SU-DHL-6 (cell line): ENCODE measurements at regions not wholly inside any gene's neighbourhood (a gene's known extent, or its start where the extent isn't known, plus 50 kb on each side); places are given as distances from the start of the nearest gene placed in this dataset.

ENCODE experiments used
- H2AFZ ChIP-seq: fragments of 200-600 bp; sonication (generic); 2 replicates; pipeline ENCODE4 v1.6.1; 2014; ENCODE audit warnings: low read depth, mild to moderate bottlenecking, moderate library complexity, mixed read lengths, antibody characterized with exemption, low read length; ENCODE audit not compliant: severe bottlenecking
- H3F3A ChIP-seq: fragments of 200-600 bp; shearing (Covaris generic); 2 replicates; pipeline ENCODE4 v1.6.0; 2016; ENCODE audit warnings: antibody characterized with exemption, mild to moderate bottlenecking; ENCODE audit not compliant: insufficient read depth
- H3K27ac ChIP-seq: fragments of 200-600 bp; sonication (generic); 2 replicates; pipeline ENCODE4 v1.5.1; 2016; ENCODE audit warnings: low read depth, mild to moderate bottlenecking, low read length, moderate library complexity, mixed read lengths
- H3K27me3 ChIP-seq: fragments of 200-600 bp; sonication (generic), shearing (Covaris generic); 2 replicates; pipeline ENCODE4 v1.6.0; 2014; ENCODE audit warnings: mild to moderate bottlenecking, low read length
- H3K36me3 ChIP-seq: fragments of 200-600 bp; sonication (generic); 2 replicates; pipeline ENCODE4 v1.6.1; 2014; ENCODE audit warnings: mild to moderate bottlenecking, low read length, mixed read lengths
- H3K4me2 ChIP-seq: fragments of 300-600, 200-600 bp; shearing (Covaris generic), sonication (generic); 2 replicates; pipeline ENCODE4 v1.6.0; 2014; ENCODE audit warnings: low read length, low read depth, mild to moderate bottlenecking; ENCODE audit not compliant: poor library complexity, severe bottlenecking
- H3K4me3 ChIP-seq: fragments of 200-600 bp; sonication (generic); 2 replicates; pipeline ENCODE4 v1.5.1; 2014; ENCODE audit warnings: antibody characterized with exemption, low read length, mild to moderate bottlenecking, mixed read lengths; ENCODE audit not compliant: insufficient read depth, poor library complexity, severe bottlenecking
- H3K79me2 ChIP-seq: fragments of 200-600 bp; sonication (generic); 2 replicates; pipeline ENCODE4 v1.6.1; 2014; ENCODE audit warnings: mild to moderate bottlenecking, low read length, moderate library complexity; ENCODE audit not compliant: insufficient read depth
- H3K9ac ChIP-seq: fragments of 200-600 bp; sonication (generic); 2 replicates; pipeline ENCODE4 v1.7.0; 2014; ENCODE audit warnings: mild to moderate bottlenecking, low read length
- H3K9me2 ChIP-seq: fragments of 200-600 bp; sonication (generic); replicated peaks from 2 replicates; pipeline ENCODE4 v1.6.1; 2014; ENCODE audit warnings: low read length; ENCODE audit not compliant: insufficient read depth
- H3K9me3 ChIP-seq: fragments of 200-600 bp; sonication (generic); 2 replicates; pipeline ENCODE4 v1.6.1; 2014; ENCODE audit warnings: low read length, mixed read lengths; ENCODE audit not compliant: insufficient read depth
- H4K20me1 ChIP-seq: fragments of 200-600 bp; sonication (generic); 2 replicates; pipeline ENCODE4 v1.6.1; 2014; ENCODE audit warnings: low read depth, mild to moderate bottlenecking, antibody characterized with exemption, low read length, moderate library complexity, mixed read lengths
- EZH2phosphoT487 ChIP-seq: fragments of 200-600 bp; sonication (generic), shearing (Covaris generic); conservative IDR thresholded peaks from 2 replicates; pipeline ENCODE4 v1.6.1; 2018; ENCODE audit warnings: mild to moderate bottlenecking, antibody characterized with exemption, low read length, moderate library complexity, mixed read lengths
- TF ChIP-seq, protein P1 (sequence below): fragments of 200-600 bp; sonication (generic); IDR thresholded peaks from one replicate; pipeline ENCODE4 v1.5.1; 2017; ENCODE audit warnings: antibody characterized with exemption, mild to moderate bottlenecking, low read length, moderate library complexity; ENCODE audit not compliant: insufficient read depth, poor library complexity, severe bottlenecking

DNA sequence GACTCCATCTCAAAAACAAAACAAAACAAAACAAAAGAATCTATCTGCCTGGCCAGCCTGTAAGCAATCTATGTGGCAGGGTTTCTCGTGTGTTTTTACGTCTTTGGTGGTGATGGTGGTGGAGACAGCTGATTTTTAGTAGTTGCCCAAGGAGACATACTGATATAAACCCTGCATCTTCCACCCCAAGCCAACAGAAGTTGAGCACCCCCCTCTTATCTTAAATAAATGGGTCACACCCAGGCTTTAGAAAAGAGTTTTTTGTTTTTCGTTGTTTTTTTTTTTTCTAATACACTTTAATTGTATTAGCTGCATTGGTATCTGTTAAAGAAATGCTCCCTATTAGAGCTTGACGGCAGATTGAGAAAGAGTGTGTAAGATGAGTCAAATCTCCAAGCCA, 134.7 kb downstream of the GLUL start:
- H3K9ac ChIP-seq: no peak overlapping the region
- TF ChIP-seq EZH2phosphoT487: no peak
- TF ChIP-seq, protein P1, sequence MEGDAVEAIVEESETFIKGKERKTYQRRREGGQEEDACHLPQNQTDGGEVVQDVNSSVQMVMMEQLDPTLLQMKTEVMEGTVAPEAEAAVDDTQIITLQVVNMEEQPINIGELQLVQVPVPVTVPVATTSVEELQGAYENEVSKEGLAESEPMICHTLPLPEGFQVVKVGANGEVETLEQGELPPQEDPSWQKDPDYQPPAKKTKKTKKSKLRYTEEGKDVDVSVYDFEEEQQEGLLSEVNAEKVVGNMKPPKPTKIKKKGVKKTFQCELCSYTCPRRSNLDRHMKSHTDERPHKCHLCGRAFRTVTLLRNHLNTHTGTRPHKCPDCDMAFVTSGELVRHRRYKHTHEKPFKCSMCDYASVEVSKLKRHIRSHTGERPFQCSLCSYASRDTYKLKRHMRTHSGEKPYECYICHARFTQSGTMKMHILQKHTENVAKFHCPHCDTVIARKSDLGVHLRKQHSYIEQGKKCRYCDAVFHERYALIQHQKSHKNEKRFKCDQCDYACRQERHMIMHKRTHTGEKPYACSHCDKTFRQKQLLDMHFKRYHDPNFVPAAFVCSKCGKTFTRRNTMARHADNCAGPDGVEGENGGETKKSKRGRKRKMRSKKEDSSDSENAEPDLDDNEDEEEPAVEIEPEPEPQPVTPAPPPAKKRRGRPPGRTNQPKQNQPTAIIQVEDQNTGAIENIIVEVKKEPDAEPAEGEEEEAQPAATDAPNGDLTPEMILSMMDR: no peak
- no peaks in the 10 kb centered on the region for H3F3A ChIP-seq
- no peaks in the 10 kb centered on the region for H3K36me3 ChIP-seq
- no peak overlapping the region for H3K4me2 ChIP-seq
- no peaks in the 10 kb centered on the region for H3K9me3 ChIP-seq
- no peaks in the 10 kb centered on the region for H3K27me3 ChIP-seq
- no peak overlapping the region for H3K27ac ChIP-seq
- no peaks in the 10 kb centered on the region for H3K79me2 ChIP-seq
- H3K9me2 ChIP-seq: no peaks in the 10 kb centered on the region
- no peak overlapping the region for H3K4me3 ChIP-seq
- no peak overlapping the region for H2AFZ ChIP-seq
- H4K20me1 ChIP-seq: no peaks in the 10 kb centered on the region

GRCh38 chr1:182255494-182255893, 136.1 kb downstream of the GLUL start:
- Histone ChIP-seq H3K4me3 (no peak overlapping the region), H3K9me3 (no peaks in the 10 kb centered on the region), H3K9ac (no peak overlapping the region), H3K27ac (no peak overlapping the region), H3K4me2 (no peak overlapping the region), H4K20me1 (no peaks in the 10 kb centered on the region), H3K36me3 (no peaks in the 10 kb centered on the region), H3K9me2 (no peaks in the 10 kb centered on the region), H3K79me2 (no peaks in the 10 kb centered on the region), H3K27me3 (no peaks in the 10 kb centered on the region), H2AFZ (no peak overlapping the region), H3F3A (no peaks in the 10 kb centered on the region)
- no peak for TF ChIP-seq EZH2phosphoT487
- TF ChIP-seq, protein P1: no peak

- H3K4me3 ChIP-seq: no peak overlapping the region
- no peaks in the 10 kb centered on the region for H3F3A ChIP-seq
- H3K9ac ChIP-seq: no peak overlapping the region
- H3K9me2 ChIP-seq: no peaks in the 10 kb centered on the region
- no peaks in the 10 kb centered on the region for H3K36me3 ChIP-seq
- no peaks in the 10 kb centered on the region for H3K79me2 ChIP-seq
- H2AFZ ChIP-seq: no peak overlapping the region
- TF ChIP-seq, protein P1: no peak
- no peak for TF ChIP-seq EZH2phosphoT487
- H4K20me1 ChIP-seq: no peaks in the 10 kb centered on the region
- no peak overlapping the region for H3K4me2 ChIP-seq
- H3K9me3 ChIP-seq: no peaks in the 10 kb centered on the region
- H3K27ac ChIP-seq: no peak overlapping the region
- no peaks in the 10 kb centered on the region for H3K27me3 ChIP-seq
Observed at GRCh38 chr1:182253319-182253860, 138.2 kb downstream of the GLUL start.
